Motor neuron (in vitro differentiated cells): ENCODE measurements at regions not wholly inside any gene's neighbourhood (a gene's known extent, or its start where the extent isn't known, plus 50 kb on each side); places are given as distances from the start of the nearest gene placed in this dataset.
"Not testable (repeated sequence)": the region's sequence is repeated elsewhere in the genome, so short reads cannot be mapped to it uniquely, and the experiment has no call there.

ENCODE experiments used
- ATAC-seq, 8 experiments: fragments of 200-7000 bp; cut with Tn5 transposase; replicated peaks in 6 of 8; 2 replicates each; pipeline ENCODE4 v1.8.0; 2021; ENCODE audit warnings: mild to moderate bottlenecking in 8 of 8, moderate library complexity in 8 of 8
- H3K27ac ChIP-seq, 2 donors: fragments of 250-450 bp; sonication (Bioruptor Pico); 2 replicates each; pipeline ENCODE4 v1.9.0; 2021; ENCODE audit warnings: antibody characterized with exemption in 2 of 2, mild to moderate bottlenecking in 2 of 2, moderate library complexity in 1 of 2
- H3K4me1 ChIP-seq, 2 donors: fragments of 250-450 bp; sonication (Bioruptor Pico); replicated peaks in 1 of 2; 2 replicates each; pipeline ENCODE4 v1.6.1; 2021; ENCODE audit warnings: antibody characterized with exemption in 2 of 2, mild to moderate bottlenecking in 2 of 2, moderate library complexity in 1 of 2
- H3K4me3 ChIP-seq, 5 donors: fragments of 250-450 bp; sonication (Bioruptor Pico); 2 replicates each; pipeline ENCODE4 v1.9.0; 2021; ENCODE audit warnings: antibody characterized with exemption in 5 of 5, mild to moderate bottlenecking in 5 of 5, moderate library complexity in 4 of 5
- whole genome bisulfite sequencing, 10 experiments: fragments of 450-650 bp; shearing (Covaris generic); methylation state at CpG; one replicate each; pipeline ENCODE4 v1.0.0; 2022; 5-methylcytosine and 5-hydroxymethylcytosine counted together
- in situ Hi-C, 9 experiments: fragments of 400-800 bp; cut with MboI; loops; one replicate each; pipeline ENCODE4 v1.15.0; 2021; ENCODE audit warnings: low sequenced_read_pairs in 9 of 9, low pct_unique_long_range_greater_than_20kb in 2 of 9; ENCODE audit not compliant: unreplicated experiment in 9 of 9

DNA sequence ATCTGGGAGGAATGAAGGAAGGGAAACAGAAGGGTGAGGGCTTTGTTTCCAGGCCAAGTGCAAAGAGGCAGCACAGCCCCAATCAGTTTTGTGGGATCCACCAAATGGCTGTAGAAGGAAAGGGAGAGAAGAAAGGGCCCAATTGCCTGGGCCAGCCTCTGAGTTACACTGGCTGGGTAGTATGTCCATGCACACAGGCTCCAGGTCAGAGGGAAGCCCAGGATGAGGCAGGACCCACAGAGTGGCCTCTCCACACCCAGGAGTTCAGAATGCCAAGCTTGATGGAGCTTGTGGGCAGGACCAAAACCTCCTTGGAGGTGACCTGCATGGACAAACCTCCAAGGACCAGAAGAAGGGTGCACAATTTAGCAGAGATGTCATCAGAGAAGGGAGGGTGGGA, 178.2 kb upstream of the TSHZ3 start:
- in situ Hi-C loops, result no loop called here
- no peak for ATAC-seq
- H3K4me3 ChIP-seq, result no peak overlapping the region
- H3K27ac ChIP-seq, result no peak overlapping the region
- H3K4me1 ChIP-seq, result peaks cover 0 to 9% of the 10 kb centered on the region in 2 donors

DNA sequence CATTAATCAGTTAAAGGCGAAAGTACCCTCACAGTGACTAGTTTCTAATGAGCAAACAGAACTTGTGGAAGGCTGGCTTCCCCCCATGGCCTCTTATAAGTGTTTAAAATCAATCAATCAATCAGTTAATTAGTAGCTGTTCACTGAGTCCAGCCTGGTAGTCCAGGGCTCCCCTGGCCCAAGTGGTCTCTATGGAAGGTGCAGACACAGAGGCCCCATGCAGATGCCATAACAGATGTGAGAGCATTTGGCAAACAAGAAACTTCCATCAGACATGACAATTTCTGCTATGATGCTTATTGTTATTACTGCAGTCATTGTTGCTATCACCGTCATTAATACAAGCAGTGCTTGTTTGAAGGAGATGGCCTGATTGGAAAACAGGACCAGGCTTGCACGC, 179.0 kb upstream of the TSHZ3 start:
- Histone ChIP-seq H3K4me3 (no peak overlapping the region), H3K27ac (no peak overlapping the region), H3K4me1 (peaks cover 0 to 9% of the 10 kb centered on the region in 2 donors)
- no peak for ATAC-seq
- WGBS, 10 experiments, result 13 to 100% (median 100%) methylated on average over 1 to 3 of the region's 3 CpGs; no CpG with 5 or more reads in 1 of the 10 experiments
- in situ Hi-C loops, result no loop called here

DNA sequence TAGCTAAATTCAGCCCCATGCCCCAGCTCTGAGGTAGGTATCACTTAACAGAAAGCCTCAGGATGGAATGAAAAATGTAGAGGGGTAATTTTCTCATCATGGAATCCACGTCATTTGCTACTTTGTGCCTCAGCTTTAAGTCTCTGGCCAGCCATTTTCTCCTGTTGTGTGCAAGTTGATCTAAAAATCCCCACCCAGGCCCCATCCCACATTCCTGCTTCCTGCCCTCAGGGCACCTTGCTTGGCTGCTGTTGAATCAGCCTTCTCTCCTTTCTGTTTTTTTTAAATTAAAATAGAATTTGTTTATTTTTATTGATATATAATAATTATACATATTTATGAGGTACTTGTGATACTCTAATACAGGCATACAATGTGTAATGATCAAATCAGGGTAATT, 179.9 kb upstream of the TSHZ3 start:
- ATAC-seq, result peak in 2 of 8 experiments; percentile 29 to 36
- no peak overlapping the region for H3K27ac ChIP-seq
- H3K4me1 ChIP-seq, result peaks cover under 1 to 14% of the 10 kb centered on the region in 2 donors
- in situ Hi-C loops, result no loop called here
- no peak overlapping the region for H3K4me3 ChIP-seq
- 14 to 100% (median 100%) methylated on average over 1 of the region's 1 CpG; no CpG with 5 or more reads in 5 of the 10 experiments for WGBS, 10 experiments

DNA sequence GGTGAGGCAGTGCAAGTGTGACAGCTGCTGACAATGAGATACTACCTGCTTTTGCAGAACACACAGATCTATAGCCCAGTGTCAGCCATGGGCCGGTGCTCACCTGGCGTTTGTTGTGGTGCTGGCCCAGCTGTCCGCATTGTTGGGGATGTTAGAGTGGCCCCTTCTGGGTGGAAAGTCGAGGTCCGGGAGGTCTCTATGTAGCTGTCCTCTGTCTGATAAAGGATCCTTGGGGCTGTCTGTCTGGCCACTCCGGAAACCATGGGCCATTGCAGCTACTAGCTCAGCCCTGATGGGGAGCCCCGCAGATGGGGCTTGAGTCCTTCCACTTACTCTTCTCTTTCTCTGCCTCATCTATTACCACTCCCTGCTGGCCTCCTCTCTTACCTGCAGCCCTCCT, 181.5 kb upstream of the TSHZ3 start:
- Histone ChIP-seq H3K4me1 (peaks cover 12 to 31% of the 10 kb centered on the region in 2 donors), H3K4me3 (no peak overlapping the region), H3K27ac (no peak overlapping the region)
- no peak for ATAC-seq
- WGBS, 10 experiments, result 0 to 90% (median 52%) methylated on average over 1 to 4 of the region's 7 CpGs; no CpG with 5 or more reads in 6 of the 10 experiments
- in situ Hi-C loops, result no loop called here

DNA sequence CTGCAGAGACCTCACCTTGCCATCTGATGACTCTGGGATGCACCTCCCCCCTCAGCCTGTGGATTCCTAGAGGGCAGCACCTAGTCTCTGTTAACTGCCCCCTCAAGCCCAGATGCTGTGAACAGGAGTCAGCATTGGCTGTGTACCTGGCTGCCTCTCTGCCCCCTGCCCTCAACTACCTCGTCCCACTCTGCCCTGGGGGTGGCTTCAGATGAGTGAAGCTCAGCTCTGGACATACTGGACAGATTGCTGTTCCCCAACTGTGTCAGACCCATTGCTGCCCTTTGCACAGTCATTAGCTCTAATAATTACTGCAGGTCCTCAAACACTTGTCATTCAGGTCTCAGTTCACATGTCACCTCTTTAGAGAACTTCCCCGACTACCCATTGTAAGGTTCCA, 182.1 kb upstream of the TSHZ3 start:
- ATAC-seq, result no peak
- H3K27ac ChIP-seq, result no peak overlapping the region
- peaks cover 17 to 36% of the 10 kb centered on the region in 2 donors for H3K4me1 ChIP-seq
- in situ Hi-C loops, result no loop called here
- WGBS, 10 experiments, result 60 to 100% (median 93%) methylated on average over 1 of the region's 2 CpGs; no CpG with 5 or more reads in 6 of the 10 experiments
- no peak overlapping the region for H3K4me3 ChIP-seq

DNA sequence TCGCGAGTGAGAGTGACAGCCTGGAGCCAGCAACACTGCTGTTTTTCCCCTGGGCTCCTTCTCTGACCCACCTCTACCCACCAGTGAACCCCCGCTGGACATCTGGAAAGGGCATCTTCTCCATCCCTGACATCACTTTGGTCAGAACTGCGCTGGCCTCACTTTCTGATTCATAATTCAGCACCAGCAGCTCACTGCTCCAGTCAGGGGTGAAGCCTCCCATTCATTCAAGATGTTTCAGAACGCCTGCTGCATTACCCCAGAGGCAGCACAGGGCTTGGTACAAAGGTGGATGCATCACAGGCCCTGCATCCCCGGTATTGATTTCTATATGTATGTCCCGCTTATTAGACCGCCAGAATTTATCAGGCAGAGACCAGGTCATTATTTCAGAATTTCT, 182.8 kb upstream of the TSHZ3 start:
- Histone ChIP-seq H3K27ac (no peak overlapping the region), H3K4me3 (no peak overlapping the region), H3K4me1 (peaks cover 17 to 39% of the 10 kb centered on the region in 2 donors)
- no peak for ATAC-seq
- in situ Hi-C loops, result no loop called here
- WGBS, 10 experiments, result 0 to 97% (median 82%) methylated on average over 1 to 5 of the region's 8 CpGs; no CpG with 5 or more reads in 3 of the 10 experiments

DNA sequence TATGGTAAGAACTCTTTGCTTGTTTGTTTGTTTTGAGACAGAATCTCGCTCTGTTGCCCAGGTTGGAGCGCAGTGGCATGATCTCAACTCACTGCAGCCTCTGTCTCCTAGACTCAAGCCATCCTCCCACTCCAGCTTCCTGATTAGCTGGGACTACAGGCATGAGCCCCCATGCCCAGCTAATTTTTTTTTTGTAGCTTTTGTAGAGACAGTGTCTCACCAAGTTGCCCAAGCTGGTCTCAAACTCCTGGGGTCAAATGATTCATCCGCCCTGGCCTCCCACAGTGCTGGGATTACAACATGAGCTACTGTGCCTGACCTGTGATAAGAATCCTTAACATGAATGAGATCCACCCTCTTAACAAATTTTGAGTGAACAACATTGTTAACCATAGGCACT, 183.9 kb upstream of the TSHZ3 start:
- H3K4me3 ChIP-seq, result no peak overlapping the region
- WGBS, 10 experiments, result 87 to 100% (median 93%) methylated on average over 2 to 3 of the region's 3 CpGs; no CpG with 5 or more reads in 4 of the 10 experiments
- in situ Hi-C loops, result no loop called here
- peaks cover 17 to 39% of the 10 kb centered on the region in 2 donors for H3K4me1 ChIP-seq
- no peak overlapping the region for H3K27ac ChIP-seq
- ATAC-seq, result no peak

DNA sequence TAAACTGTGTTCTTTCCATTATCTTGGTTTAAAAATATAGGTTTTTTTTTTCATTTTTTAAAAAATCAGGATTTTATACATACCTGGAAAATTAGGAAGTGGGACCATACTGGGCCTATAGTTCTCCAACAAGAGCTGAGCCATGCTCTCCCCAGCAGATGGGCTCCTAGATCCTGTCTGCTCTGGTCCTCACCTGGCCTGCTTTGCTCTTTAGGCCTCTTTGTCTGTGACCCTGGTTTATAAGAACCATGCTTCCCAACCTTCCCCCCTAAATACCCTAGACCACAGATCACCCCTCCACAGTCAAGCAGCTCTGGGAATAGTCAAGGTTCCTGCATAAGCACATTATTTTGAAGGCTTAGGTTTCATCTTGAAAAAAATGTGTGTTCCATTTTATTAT, 185.0 kb upstream of the TSHZ3 start:
- ATAC-seq, result no peak
- Histone ChIP-seq H3K4me1 (peaks cover 17 to 39% of the 10 kb centered on the region in 2 donors), H3K27ac (peak overlapping the region in 1 of 2 donors; percentile 13), H3K4me3 (no peak overlapping the region)
- in situ Hi-C loops, result no loop called here

DNA sequence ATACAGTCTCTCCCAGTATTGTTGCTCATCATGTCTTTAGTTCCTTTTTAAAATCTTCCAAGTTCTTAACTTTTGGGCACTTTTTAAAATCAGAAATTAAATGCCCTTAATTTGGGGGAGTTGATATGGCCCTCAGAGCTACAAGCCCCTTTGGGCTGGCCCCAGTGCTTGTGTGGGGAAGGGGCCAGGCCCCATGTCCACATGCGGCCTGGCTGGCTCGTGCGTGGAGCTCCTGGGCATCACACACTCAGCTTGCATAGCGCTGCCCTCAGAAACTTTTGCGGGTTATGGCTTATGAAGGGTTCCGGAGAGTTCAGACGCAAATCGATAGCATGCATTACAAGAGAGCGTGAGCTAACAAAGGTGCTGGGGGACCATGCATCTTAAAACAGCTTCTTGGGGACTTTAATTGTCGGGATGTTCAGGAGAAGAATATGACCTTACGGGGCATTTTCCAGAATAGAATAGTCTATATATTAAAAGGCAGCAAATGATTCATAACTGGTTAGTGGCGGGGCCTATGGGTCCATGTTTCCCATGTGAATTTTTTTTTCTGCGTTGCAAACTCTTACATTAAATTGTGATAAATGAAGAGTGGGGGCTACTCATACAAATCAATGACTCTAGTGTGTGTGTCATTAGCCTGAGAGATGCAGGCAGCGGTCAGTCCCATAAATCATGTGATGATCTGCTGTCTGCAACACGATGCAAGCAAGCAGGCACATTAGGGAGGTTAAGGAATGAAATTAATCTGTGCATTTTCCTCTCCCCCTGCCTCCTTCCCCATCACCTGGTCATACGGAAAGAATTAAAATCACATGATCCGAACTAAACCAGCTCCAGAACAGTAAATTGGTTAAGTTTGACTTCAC, 185.8 kb upstream of the TSHZ3 start:
- 40 to 65% (median 54%) methylated on average over 1 to 17 of the region's 17 CpGs; no CpG with 5 or more reads in 2 of the 10 experiments for WGBS, 10 experiments
- in situ Hi-C loops, result no loop called here

DNA sequence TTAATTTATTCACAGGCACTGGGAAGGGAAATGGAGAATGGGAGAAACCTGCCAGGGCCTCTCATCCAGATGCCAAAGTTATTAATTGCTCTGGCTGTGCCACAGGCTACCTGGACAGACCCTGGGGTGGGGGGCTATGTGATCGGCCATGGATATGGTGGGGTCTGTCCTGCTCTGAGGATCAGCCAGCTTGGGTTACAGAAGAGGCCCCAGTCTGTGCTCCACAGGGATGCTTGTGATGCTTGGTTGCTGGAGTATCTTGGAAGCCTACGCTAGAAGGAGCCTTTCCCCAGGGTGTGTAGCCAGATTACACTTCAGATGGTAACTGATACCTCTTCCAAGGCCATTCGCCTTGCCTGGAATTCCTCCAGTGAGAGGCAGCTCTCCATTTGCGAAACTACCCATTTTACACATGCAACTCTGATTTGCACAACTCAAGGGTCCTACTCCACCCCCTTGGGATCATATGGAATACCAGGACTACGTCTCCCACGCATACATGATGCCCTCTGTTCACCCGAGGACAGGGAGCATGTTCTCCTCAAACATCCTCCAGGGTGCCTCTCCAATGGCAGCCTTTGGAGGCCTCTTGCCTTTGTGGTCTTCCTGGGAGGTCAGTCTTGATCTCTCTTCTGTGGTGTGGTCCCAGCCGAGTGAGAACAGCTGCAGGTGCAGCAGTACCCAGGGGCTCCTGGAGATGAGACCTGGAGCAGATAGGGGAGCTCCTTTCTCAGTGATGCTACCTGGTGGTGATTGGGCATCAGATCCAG, 186.6 kb upstream of the TSHZ3 start:
- H3K4me1 ChIP-seq, result peaks cover 17 to 39% of the 10 kb centered on the region in 2 donors
- WGBS, 10 experiments, result 0 to 100% (median 33%) methylated on average over 1 to 7 of the region's 8 CpGs; no CpG with 5 or more reads in 5 of the 10 experiments
- peak overlapping the region; percentile 31 to 50 for H3K27ac ChIP-seq
- peak in 5 of 8 experiments; percentile 15 to 45 (median 44) for ATAC-seq
- H3K4me3 ChIP-seq, result no peak overlapping the region
- in situ Hi-C loops, result no loop called here

More for the DNA sequence above, 185.8 kb upstream of the TSHZ3 start:
- Histone ChIP-seq H3K27ac (peak overlapping the region in 1 of 2 donors; percentile 50), H3K4me3 (no peak overlapping the region), H3K4me1 (peaks cover 17 to 39% of the 10 kb centered on the region in 2 donors)
- peak in 5 of 8 experiments; percentile 96 to 97 (median 97) for ATAC-seq

DNA sequence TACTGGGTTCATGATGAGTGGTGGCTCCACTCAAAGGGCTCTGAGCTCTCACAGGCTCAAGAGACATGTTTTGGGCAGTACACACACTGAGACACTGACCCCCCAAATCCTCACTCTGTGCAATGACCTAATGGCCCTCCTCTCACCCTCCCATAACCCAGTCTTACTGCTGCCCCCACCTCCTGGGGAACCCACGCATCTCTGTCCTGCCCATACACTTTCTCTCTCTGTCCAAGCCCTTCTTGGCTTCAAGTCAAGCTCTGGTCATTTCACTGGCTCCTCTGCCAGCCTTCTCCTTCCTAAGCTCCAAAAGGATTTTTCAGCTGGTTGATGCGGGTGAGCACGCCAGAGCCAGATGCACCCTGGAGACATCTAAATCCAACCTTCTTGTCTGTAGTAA, 187.9 kb upstream of the TSHZ3 start:
- H3K27ac ChIP-seq, result no peak overlapping the region
- WGBS, 10 experiments, result 57 to 100% (median 87%) methylated on average over 1 to 3 of the region's 3 CpGs; no CpG with 5 or more reads in 6 of the 10 experiments
- ATAC-seq, result no peak
- H3K4me1 ChIP-seq, result peaks cover 17 to 33% of the 10 kb centered on the region in 2 donors
- no peak overlapping the region for H3K4me3 ChIP-seq
- in situ Hi-C loops, result no loop called here

DNA sequence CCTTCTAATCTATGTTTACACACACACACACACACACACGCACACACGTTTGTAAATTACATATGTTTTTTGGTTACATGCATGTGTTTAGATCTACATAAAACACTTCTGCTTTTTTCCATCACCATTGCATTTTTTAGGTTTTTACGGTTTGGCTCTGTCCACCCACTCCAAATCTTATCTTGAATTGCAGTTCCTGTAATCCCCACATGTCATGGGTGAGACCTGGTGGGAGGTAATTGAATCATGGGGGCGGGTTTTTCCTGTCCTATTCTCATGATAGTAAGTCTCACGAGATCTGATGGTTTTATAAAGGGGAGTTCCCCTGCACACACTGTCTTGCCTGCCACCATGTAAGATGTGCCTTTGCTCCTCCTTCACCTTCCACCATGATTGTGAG, 188.7 kb upstream of the TSHZ3 start:
- H3K27ac ChIP-seq, in situ Hi-C loops, H3K4me3 ChIP-seq, ATAC-seq: not testable (repeated sequence)
- 19 to 96% (median 56%) methylated on average over 2 to 5 of the region's 5 CpGs; no CpG with 5 or more reads in 2 of the 10 experiments for WGBS, 10 experiments
- H3K4me1 ChIP-seq, result peaks cover 18 to 34% of the 10 kb centered on the region in 2 donors

DNA sequence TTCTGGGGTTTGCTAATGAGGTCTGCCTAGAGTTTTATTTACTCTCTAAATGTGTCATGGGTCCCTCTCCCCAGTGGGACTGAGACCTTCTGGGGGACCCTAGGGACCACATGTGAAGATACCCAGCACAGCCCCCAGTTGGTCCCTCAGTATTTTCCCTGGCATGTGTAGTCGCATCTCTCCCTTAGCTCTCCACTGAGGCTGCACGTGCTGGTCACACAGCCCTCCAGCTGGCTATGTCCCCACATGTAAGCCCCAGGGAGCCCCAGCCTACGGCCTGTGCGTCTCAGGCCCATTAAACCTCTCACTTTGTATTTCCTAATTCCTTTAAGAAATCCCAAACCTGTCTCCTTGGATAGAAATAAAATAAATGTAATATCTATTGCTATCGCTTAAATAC, 189.6 kb upstream of the TSHZ3 start:
- 38 to 100% (median 87%) methylated on average over 1 to 5 of the region's 5 CpGs; no CpG with 5 or more reads in 1 of the 10 experiments for WGBS, 10 experiments
- H3K27ac ChIP-seq, result no peak overlapping the region
- H3K4me1 ChIP-seq, result peaks cover 26 to 42% of the 10 kb centered on the region in 2 donors
- ATAC-seq, result no peak
- H3K4me3 ChIP-seq, result no peak overlapping the region
- in situ Hi-C loops, result no loop called here
